Germinal center (tissue), 1 donor: ENCODE measurements at regions not wholly inside any gene's neighbourhood (a gene's known extent, or its start where the extent isn't known, plus 50 kb on each side); places are given as distances from the start of the nearest gene placed in this dataset.
"Not testable (repeated sequence)": the region's sequence is repeated elsewhere in the genome, so short reads cannot be mapped to it uniquely, and the experiment has no call there.

ENCODE experiments used
- DNase-seq: peaks from one replicate; pipeline ENCODE4 v3.0.0; 2012; ENCODE audit warnings: mixed read lengths, low spot score

DNA sequence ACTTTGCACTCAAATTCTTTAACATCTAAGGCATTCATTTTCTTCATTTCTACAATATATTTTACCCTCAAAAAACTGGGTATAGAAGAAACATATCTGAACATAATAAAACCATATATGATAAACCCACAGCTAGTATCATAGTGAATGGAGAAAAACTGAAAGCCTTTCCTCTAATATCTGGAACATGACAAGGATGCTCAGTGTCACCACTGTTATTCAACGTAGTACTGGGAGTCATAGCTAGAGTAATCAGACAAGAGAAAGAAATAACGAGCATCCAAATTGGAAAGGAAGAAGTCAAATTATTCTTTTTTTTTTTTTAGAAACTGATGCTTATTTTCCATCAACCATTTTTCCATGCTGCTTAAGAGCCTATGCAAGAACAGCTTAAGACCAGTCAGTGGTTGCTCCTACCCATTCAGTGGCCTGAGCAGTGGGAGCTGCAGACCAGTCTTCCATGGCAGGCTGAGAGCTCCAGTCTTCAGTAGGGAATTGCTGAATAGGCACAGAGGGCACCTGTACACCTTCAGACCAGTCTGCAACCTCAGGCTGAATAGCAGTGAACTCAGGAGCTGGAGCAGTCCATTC is 58.0 kb upstream of the RAP1B start:
- DNase-seq = not testable (repeated sequence)

- DNase-seq = no peak
Measured at GRCh38 chr12:68557011-68557730, 53.5 kb upstream of the RAP1B start.

- no peak for DNase-seq
Measured at GRCh38 chr12:68559246-68559645, 51.5 kb upstream of the RAP1B start.

GRCh38 chr12:68559984-68560850 is 50.5 kb upstream of the RAP1B start:
- no peak for DNase-seq

- no peak for DNase-seq
Measured at GRCh38 chr12:68560851-68561422, 49.8 kb upstream of the RAP1B start.
